ENCODE measurements at regions not wholly inside any gene's neighbourhood (a gene's known extent, or its start where the extent isn't known, plus 50 kb on each side); places are given as distances from the start of the nearest gene placed in this dataset.

- ATAC-seq (ENCODE audit: low read depth): no peak
- Mint-ChIP-seq H3K4me3 (no peak overlapping the region), H3K9me3 (peaks cover under 1% of the 10 kb centered on the region), H3K4me1 (peaks cover 17% of the 10 kb centered on the region), H3K27me3 (no peaks in the 10 kb centered on the region), H3K27ac (no peak overlapping the region), H3K36me3 (no peaks in the 10 kb centered on the region)
- DNase-seq (ENCODE audit: low spot score in 2 of 2): no peak
Observed at GRCh38 chr18:24933345-24933744, 418.6 kb downstream of the ZNF521 start.

- no peak overlapping the region for H3K4me3 Mint-ChIP-seq
- no peak for ATAC-seq (ENCODE audit: low read depth)
- DNase-seq (ENCODE audit: low spot score in 2 of 2): no peak
- peaks cover 12% of the 10 kb centered on the region for H3K4me1 Mint-ChIP-seq
- no peaks in the 10 kb centered on the region for H3K9me3 Mint-ChIP-seq
- H3K27me3 Mint-ChIP-seq: no peaks in the 10 kb centered on the region
- H3K27ac Mint-ChIP-seq: no peak overlapping the region
- H3K36me3 Mint-ChIP-seq: no peaks in the 10 kb centered on the region
Observed at GRCh38 chr18:24934258-24934932, 417.6 kb downstream of the ZNF521 start.

DNA sequence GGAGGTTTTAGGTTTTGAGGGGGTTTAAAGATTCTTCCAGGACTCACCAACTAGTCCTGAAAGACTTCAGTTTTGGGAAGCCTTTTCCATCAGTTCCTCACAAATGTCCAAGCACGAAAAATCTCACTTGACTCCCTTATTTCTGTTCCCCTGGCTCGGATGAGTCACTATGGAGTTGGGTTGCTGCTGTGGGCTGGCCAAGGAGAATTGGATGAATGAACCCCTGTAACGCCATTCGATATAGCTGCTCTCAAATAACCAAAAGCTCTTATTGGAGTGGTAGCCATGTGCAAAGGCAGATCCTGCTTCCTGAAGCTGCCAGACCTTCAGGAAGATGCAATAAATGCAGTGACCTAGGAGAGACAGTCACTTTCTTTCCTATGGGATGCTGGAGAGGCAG, 417.0 kb downstream of the ZNF521 start:
- Mint-ChIP-seq H3K4me3 (no peak overlapping the region), H3K27ac (no peak overlapping the region), H3K9me3 (no peaks in the 10 kb centered on the region), H3K36me3 (no peaks in the 10 kb centered on the region), H3K4me1 (peaks cover 11% of the 10 kb centered on the region), H3K27me3 (no peaks in the 10 kb centered on the region)
- DNase-seq (ENCODE audit: low spot score in 2 of 2): no peak
- no peak for ATAC-seq (ENCODE audit: low read depth)

- no peaks in the 10 kb centered on the region for H3K9me3 Mint-ChIP-seq
- ATAC-seq (ENCODE audit: low read depth) (no peak), DNase-seq (ENCODE audit: low spot score in 2 of 2) (no peak)
- peaks cover 4% of the 10 kb centered on the region for H3K4me1 Mint-ChIP-seq
- H3K4me3 Mint-ChIP-seq: no peak overlapping the region
- no peak overlapping the region for H3K27ac Mint-ChIP-seq
- H3K27me3 Mint-ChIP-seq: no peaks in the 10 kb centered on the region
- H3K36me3 Mint-ChIP-seq: no peaks in the 10 kb centered on the region
Observed at GRCh38 chr18:24935896-24936295, 416.1 kb downstream of the ZNF521 start.

GRCh38 chr18:24936691-24937090, 415.3 kb downstream of the ZNF521 start:
- DNase-seq (ENCODE audit: low spot score in 2 of 2): no peak
- H3K9me3 Mint-ChIP-seq: no peaks in the 10 kb centered on the region
- no peaks in the 10 kb centered on the region for H3K27me3 Mint-ChIP-seq
- no peak overlapping the region for H3K27ac Mint-ChIP-seq
- H3K36me3 Mint-ChIP-seq: no peaks in the 10 kb centered on the region
- H3K4me1 Mint-ChIP-seq: peaks cover 3% of the 10 kb centered on the region
- ATAC-seq (ENCODE audit: low read depth): no peak
- H3K4me3 Mint-ChIP-seq: no peak overlapping the region

DNA sequence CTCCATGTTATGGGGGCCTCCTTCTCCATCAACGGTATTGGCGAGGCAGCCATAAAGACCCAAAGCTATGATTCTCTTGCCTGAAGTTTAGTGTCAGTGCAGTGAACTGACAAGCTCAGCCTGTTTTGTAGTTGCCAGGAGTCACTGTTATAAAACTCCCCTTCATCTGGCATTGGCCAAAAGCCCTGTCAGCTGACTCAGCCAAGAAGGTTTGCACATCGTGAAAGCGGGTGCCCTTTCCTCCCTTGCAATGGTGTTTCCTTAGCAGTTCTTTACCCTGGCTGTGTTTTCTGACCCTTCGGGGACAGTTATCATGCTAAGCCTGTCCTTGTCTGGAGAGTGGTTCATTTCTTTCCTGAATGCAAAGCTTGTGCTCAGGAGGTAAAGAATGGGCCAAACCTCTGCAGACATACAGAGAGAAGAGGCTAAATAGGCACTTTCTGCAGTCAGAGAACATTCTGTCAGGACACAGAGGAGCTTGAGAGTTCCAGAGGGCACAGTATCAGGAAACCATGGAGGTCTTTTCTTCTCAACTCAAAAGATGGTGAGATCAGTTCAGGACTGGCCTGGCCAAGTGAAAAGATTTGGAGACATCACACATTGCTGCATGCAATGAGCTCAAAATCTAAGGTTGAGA, 414.2 kb downstream of the ZNF521 start:
- Mint-ChIP-seq H3K27me3 (no peaks in the 10 kb centered on the region), H3K27ac (no peak overlapping the region), H3K9me3 (no peaks in the 10 kb centered on the region), H3K36me3 (no peaks in the 10 kb centered on the region), H3K4me1 (peaks cover 3% of the 10 kb centered on the region), H3K4me3 (no peak overlapping the region)
- no peak for ATAC-seq (ENCODE audit: low read depth)
- DNase-seq (ENCODE audit: low spot score in 2 of 2): no peak

GRCh38 chr18:24940416-24940815, 411.6 kb downstream of the ZNF521 start:
- Mint-ChIP-seq H3K27ac (no peak overlapping the region), H3K36me3 (no peaks in the 10 kb centered on the region), H3K4me1 (no peaks in the 10 kb centered on the region), H3K27me3 (no peaks in the 10 kb centered on the region), H3K4me3 (no peak overlapping the region), H3K9me3 (no peaks in the 10 kb centered on the region)
- ATAC-seq (ENCODE audit: low read depth) (no peak), DNase-seq (ENCODE audit: low spot score in 2 of 2) (no peak)

DNA sequence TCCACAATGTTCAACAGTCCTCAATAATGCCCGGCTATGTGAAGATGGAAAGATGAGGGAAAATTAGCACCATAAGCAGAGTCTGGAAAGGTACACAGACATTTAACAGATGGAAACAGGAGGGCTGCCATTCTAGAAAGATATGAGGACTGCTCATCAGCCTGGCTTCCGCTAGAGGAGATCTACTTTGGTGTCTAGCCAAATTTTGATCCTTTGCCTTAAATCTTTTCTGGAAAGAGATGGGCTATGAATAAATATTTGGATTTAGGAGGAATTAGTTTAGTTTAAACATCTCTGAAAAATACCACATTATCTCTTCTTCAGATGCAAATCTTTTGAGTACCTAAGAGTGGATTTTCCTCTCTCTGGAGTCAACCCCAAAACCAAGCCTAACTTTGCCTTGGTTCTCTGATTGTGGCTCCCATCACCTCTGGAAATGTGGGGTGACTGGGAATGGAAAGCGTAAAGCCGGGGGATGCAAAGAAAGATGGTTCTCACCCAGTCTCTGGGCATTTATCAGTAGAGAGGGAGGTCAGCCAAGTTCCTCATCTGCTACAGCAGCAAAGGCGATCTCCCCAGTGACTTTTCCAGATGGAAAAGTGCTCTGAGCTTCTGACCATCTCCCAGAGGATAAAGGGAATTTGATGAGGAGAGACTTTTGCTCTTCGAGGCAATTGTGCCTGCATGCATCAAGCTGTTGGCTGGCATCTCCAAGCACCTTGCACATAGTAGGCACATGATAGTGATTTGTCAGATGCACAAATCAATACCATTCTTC, 410.6 kb downstream of the ZNF521 start:
- ATAC-seq (ENCODE audit: low read depth): no peak
- no peaks in the 10 kb centered on the region for H3K27me3 Mint-ChIP-seq
- no peak overlapping the region for H3K27ac Mint-ChIP-seq
- no peaks in the 10 kb centered on the region for H3K4me1 Mint-ChIP-seq
- DNase-seq (ENCODE audit: low spot score in 2 of 2): no peak
- H3K36me3 Mint-ChIP-seq: no peaks in the 10 kb centered on the region
- no peak overlapping the region for H3K4me3 Mint-ChIP-seq
- H3K9me3 Mint-ChIP-seq: no peaks in the 10 kb centered on the region

DNA sequence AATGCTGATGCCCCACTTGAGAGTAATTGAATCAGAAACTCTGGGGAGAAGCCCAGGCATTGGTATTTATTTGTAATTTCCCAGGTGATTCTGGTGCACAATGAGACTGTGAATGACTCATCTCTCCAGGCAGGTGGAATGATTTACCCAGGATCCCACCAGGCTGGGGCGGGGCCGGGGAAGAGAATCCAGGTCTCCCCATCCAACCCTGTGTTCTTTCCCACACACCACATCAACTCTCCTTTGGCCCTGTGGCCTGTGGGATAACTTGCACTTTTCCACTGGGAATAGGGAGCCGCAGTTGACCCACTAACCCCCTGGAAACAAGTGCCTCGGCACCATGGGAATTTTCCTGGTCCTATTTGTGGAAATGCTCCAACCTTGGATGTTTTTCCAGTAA, 409.8 kb downstream of the ZNF521 start:
- Mint-ChIP-seq H3K4me1 (no peaks in the 10 kb centered on the region), H3K9me3 (no peaks in the 10 kb centered on the region), H3K27ac (no peak overlapping the region), H3K27me3 (no peaks in the 10 kb centered on the region), H3K36me3 (no peaks in the 10 kb centered on the region), H3K4me3 (no peak overlapping the region)
- DNase-seq (ENCODE audit: low spot score in 2 of 2): no peak
- no peak for ATAC-seq (ENCODE audit: low read depth)

- no peak overlapping the region for H3K27ac Mint-ChIP-seq
- no peaks in the 10 kb centered on the region for H3K36me3 Mint-ChIP-seq
- H3K27me3 Mint-ChIP-seq: no peaks in the 10 kb centered on the region
- ATAC-seq (ENCODE audit: low read depth) (no peak), DNase-seq (ENCODE audit: low spot score in 2 of 2) (no peak)
- no peak overlapping the region for H3K4me3 Mint-ChIP-seq
- H3K4me1 Mint-ChIP-seq: no peaks in the 10 kb centered on the region
- no peaks in the 10 kb centered on the region for H3K9me3 Mint-ChIP-seq
Observed at GRCh38 chr18:24947521-24948305, 404.3 kb downstream of the ZNF521 start.

GRCh38 chr18:24949908-24950307, 402.1 kb downstream of the ZNF521 start:
- Mint-ChIP-seq H3K9me3 (no peaks in the 10 kb centered on the region), H3K36me3 (no peaks in the 10 kb centered on the region), H3K4me1 (no peaks in the 10 kb centered on the region), H3K27ac (no peak overlapping the region), H3K4me3 (no peak overlapping the region), H3K27me3 (no peaks in the 10 kb centered on the region)
- no peak for DNase-seq (ENCODE audit: low spot score in 2 of 2)
- no peak for ATAC-seq (ENCODE audit: low read depth)

- Mint-ChIP-seq H3K4me1 (no peaks in the 10 kb centered on the region), H3K27ac (no peak overlapping the region), H3K27me3 (no peaks in the 10 kb centered on the region), H3K4me3 (no peak overlapping the region), H3K36me3 (no peaks in the 10 kb centered on the region), H3K9me3 (no peaks in the 10 kb centered on the region)
- no peak for ATAC-seq (ENCODE audit: low read depth)
- DNase-seq (ENCODE audit: low spot score in 2 of 2): no peak
Observed at GRCh38 chr18:24954341-24954740, 397.6 kb downstream of the ZNF521 start.

DNA sequence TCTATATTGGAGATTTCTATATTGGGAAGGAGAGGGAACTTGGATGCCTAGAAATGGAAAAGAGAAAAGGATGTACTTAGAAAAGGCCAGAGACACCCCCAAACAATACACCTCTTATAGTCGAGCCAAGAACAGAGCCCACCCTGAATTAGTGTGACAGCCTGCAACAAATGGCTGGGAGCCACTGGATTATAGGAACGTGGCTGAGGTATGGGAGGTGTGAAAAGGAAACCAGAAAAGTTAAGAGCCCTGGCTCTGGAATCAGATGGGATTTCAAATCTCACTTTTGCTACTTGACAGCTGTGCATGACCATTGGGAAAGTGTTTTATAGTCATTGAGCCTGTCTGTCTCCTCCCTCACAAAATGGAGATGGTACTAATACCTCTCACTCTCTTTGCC, 394.0 kb downstream of the ZNF521 start:
- Mint-ChIP-seq H3K27ac (no peak overlapping the region), H3K4me1 (no peaks in the 10 kb centered on the region), H3K27me3 (peaks cover 3% of the 10 kb centered on the region), H3K4me3 (no peak overlapping the region), H3K9me3 (peaks cover 1% of the 10 kb centered on the region), H3K36me3 (no peaks in the 10 kb centered on the region)
- ATAC-seq (ENCODE audit: low read depth) (no peak), DNase-seq (ENCODE audit: low spot score in 2 of 2) (no peak)

DNA sequence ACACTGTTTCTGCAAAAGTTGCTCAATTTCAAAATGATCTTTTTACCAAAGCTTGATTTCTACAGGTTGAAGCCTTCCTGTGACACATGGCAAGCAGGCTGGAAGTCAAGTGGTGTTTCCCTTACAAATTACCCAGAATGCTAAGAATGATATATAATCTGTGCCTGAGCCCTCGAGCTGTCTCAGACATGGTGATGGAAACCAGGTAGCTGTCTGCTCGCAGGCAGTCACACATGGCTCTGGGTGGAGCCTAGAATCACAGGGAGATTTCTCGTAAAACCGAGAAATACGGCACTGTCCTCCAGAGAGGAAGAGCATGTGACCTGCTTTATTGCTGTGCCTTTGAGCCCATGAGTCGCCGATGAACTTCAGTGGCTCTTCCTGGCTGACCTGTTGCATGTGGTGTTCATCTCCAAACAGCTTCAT, 392.9 kb downstream of the ZNF521 start:
- ATAC-seq (ENCODE audit: low read depth) (no peak), DNase-seq (ENCODE audit: low spot score in 2 of 2) (no peak)
- no peak overlapping the region for H3K4me3 Mint-ChIP-seq
- no peaks in the 10 kb centered on the region for H3K36me3 Mint-ChIP-seq
- peaks cover 3% of the 10 kb centered on the region for H3K27me3 Mint-ChIP-seq
- no peak overlapping the region for H3K27ac Mint-ChIP-seq
- peaks cover 4% of the 10 kb centered on the region for H3K4me1 Mint-ChIP-seq
- H3K9me3 Mint-ChIP-seq: peaks cover 1% of the 10 kb centered on the region
